ENCODE measurements at regions not wholly inside any gene's neighbourhood (a gene's known extent, or its start where the extent isn't known, plus 50 kb on each side); places are given as distances from the start of the nearest gene placed in this dataset.

DNA sequence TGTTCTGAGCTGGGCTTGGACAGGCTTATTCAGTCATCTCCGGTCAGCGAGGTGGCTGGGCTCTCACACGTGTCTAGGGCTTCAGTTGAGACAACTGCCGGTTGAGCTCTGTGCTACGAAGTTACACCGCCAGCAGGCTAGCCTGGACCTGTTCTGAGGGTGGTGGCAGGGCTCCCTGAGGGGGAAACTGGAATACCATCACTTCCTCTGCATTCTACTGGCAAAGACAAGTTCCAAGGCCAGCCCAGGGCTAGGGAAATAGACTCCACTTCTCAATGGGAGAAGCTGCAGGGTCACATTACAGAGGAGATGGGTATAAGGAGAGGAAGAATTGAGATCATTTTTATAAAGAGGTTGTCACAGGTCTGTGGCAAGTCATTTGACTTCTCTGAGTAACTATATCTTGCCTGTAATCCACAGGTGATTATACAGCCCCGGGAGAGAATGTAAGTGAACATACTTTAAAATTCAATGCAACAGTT, 106.8 kb upstream of the IL12A start:
- no peak for TF ChIP-seq POLR2AphosphoS5 (IDR thresholded peaks at IDR 0.05; ENCODE audit: low read depth, low read length)
- TF ChIP-seq CTCF (IDR thresholded peaks at IDR 0.05) = no peak
- no peak for TF ChIP-seq TAF1 (IDR thresholded peaks at IDR 0.05; ENCODE audit: borderline replicate concordance, low read depth, low read length)
- TF ChIP-seq YY1 (IDR thresholded peaks at IDR 0.05; ENCODE audit: low read depth) = no peak
- TF ChIP-seq PBX3 (IDR thresholded peaks at IDR 0.05) = no peak
- TF ChIP-seq JUND (IDR thresholded peaks at IDR 0.05) = no peak
- TF ChIP-seq SIN3A (IDR thresholded peaks at IDR 0.05; ENCODE audit: borderline replicate concordance, low read depth, low read length) = no peak
- TF ChIP-seq, protein P1, sequence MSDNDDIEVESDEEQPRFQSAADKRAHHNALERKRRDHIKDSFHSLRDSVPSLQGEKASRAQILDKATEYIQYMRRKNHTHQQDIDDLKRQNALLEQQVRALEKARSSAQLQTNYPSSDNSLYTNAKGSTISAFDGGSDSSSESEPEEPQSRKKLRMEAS (IDR thresholded peaks at IDR 0.05; ENCODE audit: low read depth) = no peak
- no peak for TF ChIP-seq MEF2A (IDR thresholded peaks at IDR 0.05; ENCODE audit: borderline replicate concordance, low read depth)
- no peak for TF ChIP-seq TEAD4 (IDR thresholded peaks at IDR 0.05; ENCODE audit: borderline replicate concordance, insufficient read depth)
- no peak for TF ChIP-seq SMC3 (IDR thresholded peaks at IDR 0.05; ENCODE audit: low read depth, low read length)
- TF ChIP-seq EZH2phosphoT487 (IDR thresholded peaks at IDR 0.05; ENCODE audit: borderline replicate concordance, low read depth) = no peak
- no peak for TF ChIP-seq EP300 (IDR thresholded peaks at IDR 0.05; ENCODE audit: borderline replicate concordance in 1 of 2, low read depth in 1 of 2, low read length in 1 of 2)
- no peak for TF ChIP-seq NRF1 (IDR thresholded peaks at IDR 0.05; ENCODE audit: low read depth, low read length)
